ENCODE measurements at regions not wholly inside any gene's neighbourhood (a gene's known extent, or its start where the extent isn't known, plus 50 kb on each side); places are given as distances from the start of the nearest gene placed in this dataset.

DNA sequence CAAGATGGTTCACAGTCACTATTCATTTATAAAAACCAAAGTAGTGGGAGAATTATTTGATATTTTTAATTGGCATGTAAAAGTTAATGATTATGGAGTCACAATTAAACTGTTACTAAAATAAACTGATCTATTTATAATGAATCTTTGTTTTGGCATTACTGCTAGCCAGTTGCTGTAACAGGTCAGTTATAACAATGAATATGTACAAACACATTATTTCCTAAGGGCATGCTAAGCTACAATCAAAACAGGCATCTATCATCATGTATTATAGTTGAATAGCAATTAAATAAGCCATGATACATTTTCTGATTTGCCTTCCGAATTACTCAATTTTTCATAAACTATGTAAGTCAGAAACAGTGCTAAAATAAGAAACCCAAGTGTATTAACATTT is 518.3 kb downstream of the SLC16A7 start (continued):
- TF ChIP-seq, protein P1, sequence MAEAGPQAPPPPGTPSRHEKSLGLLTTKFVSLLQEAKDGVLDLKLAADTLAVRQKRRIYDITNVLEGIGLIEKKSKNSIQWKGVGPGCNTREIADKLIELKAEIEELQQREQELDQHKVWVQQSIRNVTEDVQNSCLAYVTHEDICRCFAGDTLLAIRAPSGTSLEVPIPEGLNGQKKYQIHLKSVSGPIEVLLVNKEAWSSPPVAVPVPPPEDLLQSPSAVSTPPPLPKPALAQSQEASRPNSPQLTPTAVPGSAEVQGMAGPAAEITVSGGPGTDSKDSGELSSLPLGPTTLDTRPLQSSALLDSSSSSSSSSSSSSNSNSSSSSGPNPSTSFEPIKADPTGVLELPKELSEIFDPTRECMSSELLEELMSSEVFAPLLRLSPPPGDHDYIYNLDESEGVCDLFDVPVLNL (CRISPR knock-in tag; IDR thresholded peaks at IDR 0.05; ENCODE audit: borderline replicate concordance, low read depth), result no peak
- TF ChIP-seq TEAD1 (CRISPR knock-in tag; IDR thresholded peaks at IDR 0.05) (no peak), KAT7 (CRISPR knock-in tag; IDR thresholded peaks at IDR 0.05; ENCODE audit: borderline replicate concordance) (no peak), ELF4 (CRISPR knock-in tag; IDR thresholded peaks at IDR 0.05; ENCODE audit: low read depth) (no peak)

DNA sequence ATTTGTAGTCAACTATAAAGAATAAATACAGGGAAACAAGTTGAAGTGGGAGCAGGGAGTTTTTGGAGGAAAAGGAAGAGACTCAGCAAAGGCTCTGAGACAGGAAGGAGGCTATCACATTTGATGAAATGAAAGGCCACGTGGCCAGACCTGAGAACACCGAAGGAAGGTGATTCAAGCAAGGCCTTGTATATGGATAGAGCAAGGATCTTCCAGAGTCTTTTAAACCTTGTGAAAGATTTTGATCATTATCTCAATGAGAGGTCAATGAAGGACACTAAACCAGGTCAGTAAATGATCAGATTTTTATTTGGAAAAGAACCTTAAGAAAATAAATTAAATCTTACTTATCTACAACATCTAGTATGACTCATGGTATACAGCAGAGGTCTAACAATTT is 523.5 kb downstream of the SLC16A7 start:
- peaks cover 32% of the 10 kb centered on the region for H3K9me3 Mint-ChIP-seq
- no peak overlapping the region for H3K4me3 Mint-ChIP-seq
- H3K36me3 Mint-ChIP-seq, result peaks cover 2% of the 10 kb centered on the region; the same call in 1 of the 2 replicates
- ATAC-seq (no peak), DNase-seq (ENCODE audit: low spot score) (no peak)
- no peak overlapping the region for H3K27ac Mint-ChIP-seq
- peaks cover 9% of the 10 kb centered on the region for H3K27me3 Mint-ChIP-seq (ENCODE audit: low read depth)
- ChIA-PET POLR2A (no interaction called here), CTCF (no interaction called here)
- TF ChIP-seq ESRRA (CRISPR knock-in tag; IDR thresholded peaks at IDR 0.05; ENCODE audit: borderline replicate concordance) (no peak), TEAD1 (CRISPR knock-in tag; IDR thresholded peaks at IDR 0.05) (no peak), ZNF317 (CRISPR knock-in tag; IDR thresholded peaks at IDR 0.05; ENCODE audit: borderline replicate concordance, low read depth) (no peak), CREB1 (CRISPR knock-in tag; IDR thresholded peaks at IDR 0.05) (no peak), KAT7 (CRISPR knock-in tag; IDR thresholded peaks at IDR 0.05; ENCODE audit: borderline replicate concordance) (no peak), TP53 (CRISPR knock-in tag; IDR thresholded peaks at IDR 0.05) (no peak), FOXK1 (CRISPR knock-in tag; IDR thresholded peaks at IDR 0.05) (no peak), OVOL2 (CRISPR knock-in tag; IDR thresholded peaks at IDR 0.05; ENCODE audit: borderline replicate concordance) (no peak), ZBTB21 (CRISPR knock-in tag; IDR thresholded peaks at IDR 0.05; ENCODE audit: borderline replicate concordance) (no peak), NR3C1 (CRISPR knock-in tag; conservative IDR thresholded peaks at IDR 0.05; ENCODE audit: low read depth) (no peak), PRRX2 (CRISPR knock-in tag; IDR thresholded peaks at IDR 0.05) (no peak), GTF2I (CRISPR knock-in tag; conservative IDR thresholded peaks at IDR 0.05) (no peak), CBFB (CRISPR knock-in tag; IDR thresholded peaks at IDR 0.05; ENCODE audit: low read depth) (no peak), CREM (CRISPR knock-in tag; IDR thresholded peaks at IDR 0.05) (no peak), JUN (CRISPR knock-in tag; IDR thresholded peaks at IDR 0.05) (no peak)
- TF ChIP-seq, protein P2, sequence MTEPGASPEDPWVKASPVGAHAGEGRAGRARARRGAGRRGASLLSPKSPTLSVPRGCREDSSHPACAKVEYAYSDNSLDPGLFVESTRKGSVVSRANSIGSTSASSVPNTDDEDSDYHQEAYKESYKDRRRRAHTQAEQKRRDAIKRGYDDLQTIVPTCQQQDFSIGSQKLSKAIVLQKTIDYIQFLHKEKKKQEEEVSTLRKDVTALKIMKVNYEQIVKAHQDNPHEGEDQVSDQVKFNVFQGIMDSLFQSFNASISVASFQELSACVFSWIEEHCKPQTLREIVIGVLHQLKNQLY (CRISPR knock-in tag; IDR thresholded peaks at IDR 0.05), result no peak
- TF ChIP-seq, protein P3, sequence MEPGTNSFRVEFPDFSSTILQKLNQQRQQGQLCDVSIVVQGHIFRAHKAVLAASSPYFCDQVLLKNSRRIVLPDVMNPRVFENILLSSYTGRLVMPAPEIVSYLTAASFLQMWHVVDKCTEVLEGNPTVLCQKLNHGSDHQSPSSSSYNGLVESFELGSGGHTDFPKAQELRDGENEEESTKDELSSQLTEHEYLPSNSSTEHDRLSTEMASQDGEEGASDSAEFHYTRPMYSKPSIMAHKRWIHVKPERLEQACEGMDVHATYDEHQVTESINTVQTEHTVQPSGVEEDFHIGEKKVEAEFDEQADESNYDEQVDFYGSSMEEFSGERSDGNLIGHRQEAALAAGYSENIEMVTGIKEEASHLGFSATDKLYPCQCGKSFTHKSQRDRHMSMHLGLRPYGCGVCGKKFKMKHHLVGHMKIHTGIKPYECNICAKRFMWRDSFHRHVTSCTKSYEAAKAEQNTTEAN (CRISPR knock-in tag; IDR thresholded peaks at IDR 0.05), result no peak
- TF ChIP-seq, protein P4, sequence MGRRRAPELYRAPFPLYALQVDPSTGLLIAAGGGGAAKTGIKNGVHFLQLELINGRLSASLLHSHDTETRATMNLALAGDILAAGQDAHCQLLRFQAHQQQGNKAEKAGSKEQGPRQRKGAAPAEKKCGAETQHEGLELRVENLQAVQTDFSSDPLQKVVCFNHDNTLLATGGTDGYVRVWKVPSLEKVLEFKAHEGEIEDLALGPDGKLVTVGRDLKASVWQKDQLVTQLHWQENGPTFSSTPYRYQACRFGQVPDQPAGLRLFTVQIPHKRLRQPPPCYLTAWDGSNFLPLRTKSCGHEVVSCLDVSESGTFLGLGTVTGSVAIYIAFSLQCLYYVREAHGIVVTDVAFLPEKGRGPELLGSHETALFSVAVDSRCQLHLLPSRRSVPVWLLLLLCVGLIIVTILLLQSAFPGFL (CRISPR knock-in tag; IDR thresholded peaks at IDR 0.05; ENCODE audit: borderline replicate concordance), result no peak
- TF ChIP-seq, protein P5, sequence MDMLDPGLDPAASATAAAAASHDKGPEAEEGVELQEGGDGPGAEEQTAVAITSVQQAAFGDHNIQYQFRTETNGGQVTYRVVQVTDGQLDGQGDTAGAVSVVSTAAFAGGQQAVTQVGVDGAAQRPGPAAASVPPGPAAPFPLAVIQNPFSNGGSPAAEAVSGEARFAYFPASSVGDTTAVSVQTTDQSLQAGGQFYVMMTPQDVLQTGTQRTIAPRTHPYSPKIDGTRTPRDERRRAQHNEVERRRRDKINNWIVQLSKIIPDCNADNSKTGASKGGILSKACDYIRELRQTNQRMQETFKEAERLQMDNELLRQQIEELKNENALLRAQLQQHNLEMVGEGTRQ (CRISPR knock-in tag; IDR thresholded peaks at IDR 0.05), result no peak
- TF ChIP-seq, protein P6, sequence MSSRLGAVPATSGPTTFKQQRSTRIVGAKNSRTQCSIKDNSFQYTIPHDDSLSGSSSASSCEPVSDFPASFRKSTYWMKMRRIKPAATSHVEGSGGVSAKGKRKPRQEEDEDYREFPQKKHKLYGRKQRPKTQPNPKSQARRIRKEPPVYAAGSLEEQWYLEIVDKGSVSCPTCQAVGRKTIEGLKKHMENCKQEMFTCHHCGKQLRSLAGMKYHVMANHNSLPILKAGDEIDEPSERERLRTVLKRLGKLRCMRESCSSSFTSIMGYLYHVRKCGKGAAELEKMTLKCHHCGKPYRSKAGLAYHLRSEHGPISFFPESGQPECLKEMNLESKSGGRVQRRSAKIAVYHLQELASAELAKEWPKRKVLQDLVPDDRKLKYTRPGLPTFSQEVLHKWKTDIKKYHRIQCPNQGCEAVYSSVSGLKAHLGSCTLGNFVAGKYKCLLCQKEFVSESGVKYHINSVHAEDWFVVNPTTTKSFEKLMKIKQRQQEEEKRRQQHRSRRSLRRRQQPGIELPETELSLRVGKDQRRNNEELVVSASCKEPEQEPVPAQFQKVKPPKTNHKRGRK (CRISPR knock-in tag; IDR thresholded peaks at IDR 0.05; ENCODE audit: borderline replicate concordance), result no peak
- peaks cover 12% of the 10 kb centered on the region for H3K4me1 Mint-ChIP-seq
